Body of pancreas (tissue), 4 donors: ENCODE measurements at regions not wholly inside any gene's neighbourhood (a gene's known extent, or its start where the extent isn't known, plus 50 kb on each side); places are given as distances from the start of the nearest gene placed in this dataset.

Source experiments
- ATAC-seq: fragments of 150-250 bp; one replicate; pipeline ENCODE4 v1.9.1; 2016
- DNase-seq, 4 donors: peaks; one replicate each; pipeline ENCODE4 v3.0.0-alpha.2; 2019
- H3K27ac ChIP-seq, 4 donors: fragments of 200-600 bp; sonication (generic); 1 replicate in 3 of 4; 2 replicates in 1 of 4; pipeline versions ENCODE4 v1.5.1 to v1.6.1; 2016 to 2019; ENCODE audit warnings: mild to moderate bottlenecking in 1 of 4, mixed read lengths in 1 of 4, moderate library complexity in 1 of 4
- H3K27me3 ChIP-seq, 2 donors: fragments of 200-600 bp; sonication (generic); one replicate each; pipeline ENCODE4 v1.6.0; 2016; ENCODE audit warnings: mild to moderate bottlenecking in 1 of 2
- H3K36me3 ChIP-seq, 2 donors: fragments of 200-600 bp; sonication (generic); replicated peaks in 1 of 2; 2 replicates each; pipeline ENCODE4 v1.5.1; 2016; ENCODE audit warnings: low read depth in 2 of 2; ENCODE audit not compliant: insufficient read depth in 1 of 2
- H3K4me1 ChIP-seq: fragments of 200-600 bp; sonication (generic); one replicate; pipeline ENCODE4 v1.6.0; 2016
- H3K4me3 ChIP-seq, 2 donors: fragments of 200-600 bp; sonication (generic); 1 replicate in 1 of 2; 2 replicates in 1 of 2; pipeline ENCODE4 v1.5.1; 2016 to 2019
- H3K9me3 ChIP-seq, 3 donors: fragments of 200-600 bp; sonication (generic); 1 replicate in 2 of 3; 2 replicates in 1 of 3; pipeline ENCODE4 v1.5.1; 2016
- POLR2A ChIP-seq, 3 donors: fragments of 450-650 bp; IDR thresholded peaks; one replicate each; pipeline ENCODE4 v1.6.1; 2016; ENCODE audit warnings: antibody characterized with exemption in 3 of 3, mild to moderate bottlenecking in 2 of 3
- WGBS, 2 donors: methylation state at CpG; one replicate each; pipeline ENCODE4 v1.1.5; 2017; 5-methylcytosine and 5-hydroxymethylcytosine counted together
- intact Hi-C: fragments of 100-400 bp; cut with DNase I; formaldehyde crosslinking; loops from one replicate; pipeline ENCODE4 v1.15.1; 2023
- TF ChIP-seq, protein P1 (sequence below), 7 experiments: fragments of 450-650 bp in 4 of 7; fragments of 200-600 bp in 3 of 7; sonication (generic) in 3 of 7; IDR thresholded peaks; one replicate each; pipeline ENCODE4 v1.5.1; 2016 to 2019; ENCODE audit warnings: antibody characterized with exemption in 7 of 7

DNA sequence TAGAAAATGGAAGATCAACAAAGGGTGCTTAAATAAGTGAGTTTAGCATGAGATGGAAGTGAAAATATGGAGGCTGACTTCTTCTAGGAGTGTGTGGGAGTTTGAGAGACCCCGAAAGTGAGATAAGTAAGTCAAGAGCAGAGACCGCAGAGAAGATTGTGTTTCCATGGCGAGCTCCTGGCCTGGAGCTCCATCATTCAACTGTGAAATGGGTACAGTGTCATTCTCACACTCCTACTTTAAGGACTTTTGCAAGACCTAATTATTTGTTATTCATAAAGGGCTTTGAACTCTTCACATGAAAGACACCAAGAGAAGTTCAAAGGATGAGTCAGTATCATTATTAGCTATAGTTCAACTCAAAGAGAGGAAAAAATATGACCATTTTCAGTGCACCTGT lies 134.2 kb upstream of the PIK3C3 start:
- DNase-seq (no peak), ATAC-seq (no peak)
- Histone ChIP-seq H3K9me3 (no peaks in the 10 kb centered on the region), H3K27ac (no peak overlapping the region), H3K4me1 (no peaks in the 10 kb centered on the region), H3K4me3 (no peak overlapping the region), H3K27me3 (no peaks in the 10 kb centered on the region), H3K36me3 (no peaks in the 10 kb centered on the region)
- 55 to 59% methylated on average over 3 of the region's 3 CpGs for WGBS, 2 donors
- TF ChIP-seq POLR2A (IDR thresholded peaks at IDR 0.05): no peak
- TF ChIP-seq, protein P1, sequence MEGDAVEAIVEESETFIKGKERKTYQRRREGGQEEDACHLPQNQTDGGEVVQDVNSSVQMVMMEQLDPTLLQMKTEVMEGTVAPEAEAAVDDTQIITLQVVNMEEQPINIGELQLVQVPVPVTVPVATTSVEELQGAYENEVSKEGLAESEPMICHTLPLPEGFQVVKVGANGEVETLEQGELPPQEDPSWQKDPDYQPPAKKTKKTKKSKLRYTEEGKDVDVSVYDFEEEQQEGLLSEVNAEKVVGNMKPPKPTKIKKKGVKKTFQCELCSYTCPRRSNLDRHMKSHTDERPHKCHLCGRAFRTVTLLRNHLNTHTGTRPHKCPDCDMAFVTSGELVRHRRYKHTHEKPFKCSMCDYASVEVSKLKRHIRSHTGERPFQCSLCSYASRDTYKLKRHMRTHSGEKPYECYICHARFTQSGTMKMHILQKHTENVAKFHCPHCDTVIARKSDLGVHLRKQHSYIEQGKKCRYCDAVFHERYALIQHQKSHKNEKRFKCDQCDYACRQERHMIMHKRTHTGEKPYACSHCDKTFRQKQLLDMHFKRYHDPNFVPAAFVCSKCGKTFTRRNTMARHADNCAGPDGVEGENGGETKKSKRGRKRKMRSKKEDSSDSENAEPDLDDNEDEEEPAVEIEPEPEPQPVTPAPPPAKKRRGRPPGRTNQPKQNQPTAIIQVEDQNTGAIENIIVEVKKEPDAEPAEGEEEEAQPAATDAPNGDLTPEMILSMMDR (IDR thresholded peaks at IDR 0.05): no peak
- intact Hi-C loops: no loop called here

DNA sequence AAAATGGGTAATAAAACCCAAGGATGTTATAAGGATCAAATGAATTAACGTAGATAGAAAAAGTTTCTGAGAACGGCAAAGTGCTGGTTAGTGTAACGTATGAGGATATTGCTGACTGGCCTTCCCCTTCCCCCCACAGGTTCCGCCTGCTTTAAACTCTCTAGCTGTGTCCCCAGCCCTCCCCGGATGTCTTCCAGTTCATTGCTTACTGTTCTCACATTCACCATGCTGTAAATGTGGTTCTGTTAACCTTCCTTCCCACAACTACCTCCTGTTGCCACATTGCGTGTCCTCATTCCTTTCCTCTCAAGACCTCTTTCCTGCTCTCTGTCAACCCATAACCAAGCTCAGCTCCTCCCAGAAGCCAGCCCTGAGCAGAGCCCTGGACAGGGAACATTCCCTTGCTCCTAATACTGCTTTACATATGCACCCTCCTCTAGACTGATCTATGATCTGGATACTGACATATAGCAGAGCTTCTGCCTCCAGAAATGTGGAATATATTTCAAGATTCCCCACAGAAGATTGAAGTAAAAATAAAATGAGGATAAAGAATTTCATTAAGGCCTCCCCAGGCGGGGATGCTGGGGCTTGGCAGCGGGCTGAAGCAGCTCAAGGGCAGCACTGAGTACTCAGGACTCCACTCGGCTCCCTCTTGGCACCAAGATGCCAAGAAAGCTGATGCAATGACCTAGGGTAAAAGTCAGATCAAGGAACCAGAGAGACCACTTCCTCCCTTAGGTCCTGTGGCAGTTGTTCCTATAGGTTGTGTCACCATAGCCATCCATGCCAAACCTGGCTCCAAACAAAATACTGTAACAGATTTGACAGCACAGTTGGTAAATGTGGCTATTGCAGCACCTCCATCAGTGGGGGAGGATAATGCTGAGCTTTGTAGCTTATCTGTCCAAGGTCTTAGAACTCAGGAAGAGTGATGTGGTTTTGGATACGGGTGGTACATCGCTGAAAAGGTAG lies 136.4 kb upstream of the PIK3C3 start:
- DNase-seq (no peak), ATAC-seq (no peak)
- Histone ChIP-seq H3K27ac (no peak overlapping the region), H3K4me1 (no peaks in the 10 kb centered on the region), H3K9me3 (no peaks in the 10 kb centered on the region), H3K4me3 (no peak overlapping the region), H3K36me3 (no peaks in the 10 kb centered on the region), H3K27me3 (no peaks in the 10 kb centered on the region)
- WGBS, 2 donors: 56 to 65% methylated on average over 10 to 11 of the region's 11 CpGs
- no peak for TF ChIP-seq POLR2A (IDR thresholded peaks at IDR 0.05)
- TF ChIP-seq, protein P1 (IDR thresholded peaks at IDR 0.05): no peak
- intact Hi-C loops: no loop called here

- H3K4me3 ChIP-seq: no peak overlapping the region
- ATAC-seq: no peak
- H3K27me3 ChIP-seq: no peaks in the 10 kb centered on the region
- TF ChIP-seq, protein P1 (IDR thresholded peaks at IDR 0.05): no peak
- TF ChIP-seq POLR2A (IDR thresholded peaks at IDR 0.05): no peak
- H3K36me3 ChIP-seq: no peaks in the 10 kb centered on the region
- DNase-seq: no peak
- H3K4me1 ChIP-seq: no peaks in the 10 kb centered on the region
- intact Hi-C loops: no loop called here
- H3K27ac ChIP-seq: no peak overlapping the region
- no peaks in the 10 kb centered on the region for H3K9me3 ChIP-seq
- WGBS, 2 donors: 53 to 64% methylated on average over 2 of the region's 2 CpGs
Observed at GRCh38 chr18:41814651-41815050, 140.4 kb upstream of the PIK3C3 start.

- no peak overlapping the region for H3K27ac ChIP-seq
- H3K4me3 ChIP-seq: no peak overlapping the region
- no peaks in the 10 kb centered on the region for H3K9me3 ChIP-seq
- no peaks in the 10 kb centered on the region for H3K36me3 ChIP-seq
- H3K27me3 ChIP-seq: no peaks in the 10 kb centered on the region
- intact Hi-C loops: no loop called here
- no peak for ATAC-seq
- TF ChIP-seq, protein P1 (IDR thresholded peaks at IDR 0.05): no peak
- no peak for TF ChIP-seq POLR2A (IDR thresholded peaks at IDR 0.05)
- no peaks in the 10 kb centered on the region for H3K4me1 ChIP-seq
- no peak for DNase-seq
- 19 to 38% methylated on average over 2 of the region's 2 CpGs for WGBS, 2 donors
Observed at GRCh38 chr18:41809652-41810051, 145.4 kb upstream of the PIK3C3 start.

DNA sequence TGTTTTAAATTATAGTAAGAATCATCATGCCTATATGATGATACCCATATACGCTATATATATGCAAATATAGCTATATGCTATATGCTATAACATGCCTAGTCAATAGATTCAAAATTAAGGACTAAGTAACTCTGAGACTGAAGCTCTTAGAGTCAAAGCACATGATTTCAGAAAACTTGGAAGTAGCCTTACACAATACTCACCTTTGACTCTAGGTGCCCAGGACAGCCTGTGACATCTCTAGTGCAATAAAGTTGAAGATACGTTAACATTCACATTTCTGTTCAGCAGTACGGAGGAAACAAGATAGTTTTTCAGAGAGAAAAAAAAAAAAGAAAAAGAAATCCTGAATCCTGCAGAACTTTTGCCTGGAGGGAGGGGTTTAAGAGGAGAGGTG lies 149.7 kb upstream of the PIK3C3 start:
- no peaks in the 10 kb centered on the region for H3K27me3 ChIP-seq
- ATAC-seq (no peak), DNase-seq (no peak)
- no peaks in the 10 kb centered on the region for H3K9me3 ChIP-seq
- H3K27ac ChIP-seq: no peak overlapping the region
- no peaks in the 10 kb centered on the region for H3K36me3 ChIP-seq
- H3K4me3 ChIP-seq: no peak overlapping the region
- no peaks in the 10 kb centered on the region for H3K4me1 ChIP-seq
- TF ChIP-seq, protein P1 (IDR thresholded peaks at IDR 0.05): no peak
- TF ChIP-seq POLR2A (IDR thresholded peaks at IDR 0.05): no peak
- intact Hi-C loops: no loop called here
- WGBS, 2 donors: 46 to 51% methylated on average over 3 of the region's 3 CpGs
